ENCODE measurements at regions not wholly inside any gene's neighbourhood (a gene's known extent, or its start where the extent isn't known, plus 50 kb on each side); places are given as distances from the start of the nearest gene placed in this dataset.

DNA sequence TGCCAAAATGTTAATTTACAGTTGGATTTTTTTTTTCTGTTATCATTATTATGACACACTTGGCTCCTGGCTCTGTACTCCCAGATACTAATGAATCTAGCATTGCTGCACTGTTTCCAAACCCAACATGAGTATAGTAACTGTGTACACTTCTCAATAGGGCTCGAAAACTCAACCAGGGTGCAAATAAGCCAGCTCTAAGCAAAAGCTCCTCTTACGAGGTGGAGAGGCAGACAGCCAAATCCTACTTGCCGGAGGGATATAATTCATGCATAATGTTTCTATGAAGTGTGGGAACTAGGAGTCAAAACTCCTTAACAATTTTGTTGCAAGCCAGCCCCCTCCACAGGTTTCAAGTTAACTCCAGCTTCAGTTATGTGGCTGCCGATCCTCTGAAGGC lies 510.4 kb upstream of the ZP4 start:
- H3K9me3 ChIP-seq (ENCODE audit: control insufficient read depth in 4 of 4, low read length in 3 of 4): no peaks in the 10 kb centered on the region
- no peak overlapping the region for H3K27ac ChIP-seq (ENCODE audit: low read depth in 1 of 2, low read length in 2 of 2)
- no peaks in the 10 kb centered on the region for H3K27me3 ChIP-seq (ENCODE audit: control insufficient read depth in 4 of 4, insufficient read depth in 4 of 4, low read length in 3 of 4)
- no peak for DNase-seq (ENCODE audit: low spot score)
- H3K36me3 ChIP-seq (ENCODE audit: control insufficient read depth in 4 of 4, insufficient read depth in 3 of 4, low read depth in 1 of 4, low read length in 3 of 4): no peaks in the 10 kb centered on the region
- no peak overlapping the region for H3K9ac ChIP-seq (ENCODE audit: low read depth in 1 of 2, low read length in 2 of 2)
- H3K4me1 ChIP-seq (ENCODE audit: control insufficient read depth in 4 of 4, insufficient read depth in 4 of 4, low read length in 3 of 4): no peaks in the 10 kb centered on the region
- 73% methylated on average over 4 of the region's 4 CpGs for WGBS
- no peak for TF ChIP-seq FOXA2 (IDR thresholded peaks at IDR 0.05)
- TF ChIP-seq YY1 (IDR thresholded peaks at IDR 0.05): no peak
- TF ChIP-seq NR2F2 (IDR thresholded peaks at IDR 0.05): no peak
- TF ChIP-seq HNF4A (conservative IDR thresholded peaks at IDR 0.05): no peak
- TF ChIP-seq TAF1 (conservative IDR thresholded peaks at IDR 0.05): no peak
- TF ChIP-seq, protein P1, sequence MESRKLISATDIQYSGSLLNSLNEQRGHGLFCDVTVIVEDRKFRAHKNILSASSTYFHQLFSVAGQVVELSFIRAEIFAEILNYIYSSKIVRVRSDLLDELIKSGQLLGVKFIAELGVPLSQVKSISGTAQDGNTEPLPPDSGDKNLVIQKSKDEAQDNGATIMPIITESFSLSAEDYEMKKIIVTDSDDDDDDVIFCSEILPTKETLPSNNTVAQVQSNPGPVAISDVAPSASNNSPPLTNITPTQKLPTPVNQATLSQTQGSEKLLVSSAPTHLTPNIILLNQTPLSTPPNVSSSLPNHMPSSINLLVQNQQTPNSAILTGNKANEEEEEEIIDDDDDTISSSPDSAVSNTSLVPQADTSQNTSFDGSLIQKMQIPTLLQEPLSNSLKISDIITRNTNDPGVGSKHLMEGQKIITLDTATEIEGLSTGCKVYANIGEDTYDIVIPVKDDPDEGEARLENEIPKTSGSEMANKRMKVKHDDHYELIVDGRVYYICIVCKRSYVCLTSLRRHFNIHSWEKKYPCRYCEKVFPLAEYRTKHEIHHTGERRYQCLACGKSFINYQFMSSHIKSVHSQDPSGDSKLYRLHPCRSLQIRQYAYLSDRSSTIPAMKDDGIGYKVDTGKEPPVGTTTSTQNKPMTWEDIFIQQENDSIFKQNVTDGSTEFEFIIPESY (IDR thresholded peaks at IDR 0.05): no peak
- TF ChIP-seq HNF4G (IDR thresholded peaks at IDR 0.05): no peak
- TF ChIP-seq JUND (IDR thresholded peaks at IDR 0.05): no peak
- no peak for TF ChIP-seq SP1 (IDR thresholded peaks at IDR 0.05)
- TF ChIP-seq, protein P2, sequence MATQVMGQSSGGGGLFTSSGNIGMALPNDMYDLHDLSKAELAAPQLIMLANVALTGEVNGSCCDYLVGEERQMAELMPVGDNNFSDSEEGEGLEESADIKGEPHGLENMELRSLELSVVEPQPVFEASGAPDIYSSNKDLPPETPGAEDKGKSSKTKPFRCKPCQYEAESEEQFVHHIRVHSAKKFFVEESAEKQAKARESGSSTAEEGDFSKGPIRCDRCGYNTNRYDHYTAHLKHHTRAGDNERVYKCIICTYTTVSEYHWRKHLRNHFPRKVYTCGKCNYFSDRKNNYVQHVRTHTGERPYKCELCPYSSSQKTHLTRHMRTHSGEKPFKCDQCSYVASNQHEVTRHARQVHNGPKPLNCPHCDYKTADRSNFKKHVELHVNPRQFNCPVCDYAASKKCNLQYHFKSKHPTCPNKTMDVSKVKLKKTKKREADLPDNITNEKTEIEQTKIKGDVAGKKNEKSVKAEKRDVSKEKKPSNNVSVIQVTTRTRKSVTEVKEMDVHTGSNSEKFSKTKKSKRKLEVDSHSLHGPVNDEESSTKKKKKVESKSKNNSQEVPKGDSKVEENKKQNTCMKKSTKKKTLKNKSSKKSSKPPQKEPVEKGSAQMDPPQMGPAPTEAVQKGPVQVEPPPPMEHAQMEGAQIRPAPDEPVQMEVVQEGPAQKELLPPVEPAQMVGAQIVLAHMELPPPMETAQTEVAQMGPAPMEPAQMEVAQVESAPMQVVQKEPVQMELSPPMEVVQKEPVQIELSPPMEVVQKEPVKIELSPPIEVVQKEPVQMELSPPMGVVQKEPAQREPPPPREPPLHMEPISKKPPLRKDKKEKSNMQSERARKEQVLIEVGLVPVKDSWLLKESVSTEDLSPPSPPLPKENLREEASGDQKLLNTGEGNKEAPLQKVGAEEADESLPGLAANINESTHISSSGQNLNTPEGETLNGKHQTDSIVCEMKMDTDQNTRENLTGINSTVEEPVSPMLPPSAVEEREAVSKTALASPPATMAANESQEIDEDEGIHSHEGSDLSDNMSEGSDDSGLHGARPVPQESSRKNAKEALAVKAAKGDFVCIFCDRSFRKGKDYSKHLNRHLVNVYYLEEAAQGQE (IDR thresholded peaks at IDR 0.05): no peak
- TF ChIP-seq, protein P3, sequence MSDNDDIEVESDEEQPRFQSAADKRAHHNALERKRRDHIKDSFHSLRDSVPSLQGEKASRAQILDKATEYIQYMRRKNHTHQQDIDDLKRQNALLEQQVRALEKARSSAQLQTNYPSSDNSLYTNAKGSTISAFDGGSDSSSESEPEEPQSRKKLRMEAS (IDR thresholded peaks at IDR 0.05): no peak
- TF ChIP-seq, protein P4, sequence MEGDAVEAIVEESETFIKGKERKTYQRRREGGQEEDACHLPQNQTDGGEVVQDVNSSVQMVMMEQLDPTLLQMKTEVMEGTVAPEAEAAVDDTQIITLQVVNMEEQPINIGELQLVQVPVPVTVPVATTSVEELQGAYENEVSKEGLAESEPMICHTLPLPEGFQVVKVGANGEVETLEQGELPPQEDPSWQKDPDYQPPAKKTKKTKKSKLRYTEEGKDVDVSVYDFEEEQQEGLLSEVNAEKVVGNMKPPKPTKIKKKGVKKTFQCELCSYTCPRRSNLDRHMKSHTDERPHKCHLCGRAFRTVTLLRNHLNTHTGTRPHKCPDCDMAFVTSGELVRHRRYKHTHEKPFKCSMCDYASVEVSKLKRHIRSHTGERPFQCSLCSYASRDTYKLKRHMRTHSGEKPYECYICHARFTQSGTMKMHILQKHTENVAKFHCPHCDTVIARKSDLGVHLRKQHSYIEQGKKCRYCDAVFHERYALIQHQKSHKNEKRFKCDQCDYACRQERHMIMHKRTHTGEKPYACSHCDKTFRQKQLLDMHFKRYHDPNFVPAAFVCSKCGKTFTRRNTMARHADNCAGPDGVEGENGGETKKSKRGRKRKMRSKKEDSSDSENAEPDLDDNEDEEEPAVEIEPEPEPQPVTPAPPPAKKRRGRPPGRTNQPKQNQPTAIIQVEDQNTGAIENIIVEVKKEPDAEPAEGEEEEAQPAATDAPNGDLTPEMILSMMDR (IDR thresholded peaks at IDR 0.05; ENCODE audit: low read depth, low read length, missing input control): no peak
- no peak overlapping the region for H3K4me3 ChIP-seq (ENCODE audit: low read depth in 1 of 3, low read length in 3 of 3)

DNA sequence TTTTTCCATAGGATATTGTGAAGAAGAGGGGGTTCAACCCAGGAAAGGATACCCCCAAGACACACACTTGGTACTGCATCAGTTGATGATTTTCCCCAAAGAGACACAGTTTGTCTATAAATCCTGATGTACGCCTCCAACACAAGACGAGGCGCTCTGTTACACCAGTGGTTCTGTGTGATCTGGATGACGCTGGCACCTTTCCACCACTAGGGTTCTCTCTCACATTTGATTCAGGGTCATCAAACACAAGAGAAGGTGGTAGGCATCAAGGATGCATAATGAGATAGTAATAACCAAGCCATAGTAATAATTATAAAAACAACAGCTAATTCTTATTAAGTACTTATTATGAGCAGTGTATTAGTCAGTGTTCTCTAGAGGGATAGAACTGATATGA lies 508.8 kb upstream of the ZP4 start:
- WGBS: 89% methylated on average over 4 of the region's 4 CpGs
- DNase-seq (ENCODE audit: low spot score): no peak
- no peak overlapping the region for H3K4me3 ChIP-seq (ENCODE audit: low read depth in 1 of 3, low read length in 3 of 3)
- no peaks in the 10 kb centered on the region for H3K27me3 ChIP-seq (ENCODE audit: control insufficient read depth in 4 of 4, insufficient read depth in 4 of 4, low read length in 3 of 4)
- no peaks in the 10 kb centered on the region for H3K9me3 ChIP-seq (ENCODE audit: control insufficient read depth in 4 of 4, low read length in 3 of 4)
- no peaks in the 10 kb centered on the region for H3K36me3 ChIP-seq (ENCODE audit: control insufficient read depth in 4 of 4, insufficient read depth in 3 of 4, low read depth in 1 of 4, low read length in 3 of 4)
- no peaks in the 10 kb centered on the region for H3K4me1 ChIP-seq (ENCODE audit: control insufficient read depth in 4 of 4, insufficient read depth in 4 of 4, low read length in 3 of 4)
- no peak overlapping the region for H3K27ac ChIP-seq (ENCODE audit: low read depth in 1 of 2, low read length in 2 of 2)
- no peak overlapping the region for H3K9ac ChIP-seq (ENCODE audit: low read depth in 1 of 2, low read length in 2 of 2)
- TF ChIP-seq TAF1 (conservative IDR thresholded peaks at IDR 0.05) (no peak), JUND (IDR thresholded peaks at IDR 0.05) (no peak), RXRA (IDR thresholded peaks at IDR 0.05) (no peak), FOXA1 (IDR thresholded peaks at IDR 0.05) (no peak), YY1 (IDR thresholded peaks at IDR 0.05) (no peak)
- TF ChIP-seq, protein P2 (IDR thresholded peaks at IDR 0.05): no peak
- TF ChIP-seq, protein P5, sequence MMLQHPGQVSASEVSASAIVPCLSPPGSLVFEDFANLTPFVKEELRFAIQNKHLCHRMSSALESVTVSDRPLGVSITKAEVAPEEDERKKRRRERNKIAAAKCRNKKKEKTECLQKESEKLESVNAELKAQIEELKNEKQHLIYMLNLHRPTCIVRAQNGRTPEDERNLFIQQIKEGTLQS (IDR thresholded peaks at IDR 0.05): no peak
